Rectal smooth muscle tissue (tissue), 1 donor: ENCODE measurements at regions not wholly inside any gene's neighbourhood (a gene's known extent, or its start where the extent isn't known, plus 50 kb on each side); places are given as distances from the start of the nearest gene placed in this dataset.
"Not testable (repeated sequence)": the region's sequence is repeated elsewhere in the genome, so short reads cannot be mapped to it uniquely, and the experiment has no call there.

Source experiments
- H3K27ac ChIP-seq: one replicate; pipeline ENCODE4 v1.7.0; 2013; ENCODE audit warnings: low read depth, low read length, inconsistent platforms
- H3K27me3 ChIP-seq: one replicate; pipeline ENCODE4 v1.7.0; 2013; ENCODE audit warnings: low read length; ENCODE audit not compliant: control insufficient read depth, insufficient read depth
- H3K36me3 ChIP-seq: one replicate; pipeline ENCODE4 v1.7.0; 2013; ENCODE audit warnings: low read length; ENCODE audit not compliant: control insufficient read depth, insufficient read depth
- H3K4me1 ChIP-seq: one replicate; pipeline ENCODE4 v1.7.0; 2013; ENCODE audit warnings: low read length; ENCODE audit not compliant: control insufficient read depth, insufficient read depth
- H3K4me3 ChIP-seq: one replicate; pipeline ENCODE4 v1.7.0; 2013; ENCODE audit warnings: low read length
- H3K9ac ChIP-seq: one replicate; pipeline ENCODE4 v1.7.0; 2013; ENCODE audit warnings: low read length

GRCh38 chr22:27315833-27316232 lies 485.7 kb downstream of the MN1 start:
- H3K4me3 ChIP-seq: no peak overlapping the region
- H3K27me3 ChIP-seq: peaks cover 3% of the 10 kb centered on the region
- no peaks in the 10 kb centered on the region for H3K4me1 ChIP-seq
- no peak overlapping the region for H3K9ac ChIP-seq
- no peaks in the 10 kb centered on the region for H3K36me3 ChIP-seq
- no peak overlapping the region for H3K27ac ChIP-seq

- Histone ChIP-seq H3K27ac (no peak overlapping the region), H3K4me1 (no peaks in the 10 kb centered on the region), H3K4me3 (no peak overlapping the region), H3K27me3 (peaks cover 5% of the 10 kb centered on the region), H3K9ac (no peak overlapping the region), H3K36me3 (no peaks in the 10 kb centered on the region)
Observed at GRCh38 chr22:27317096-27317495, 484.5 kb downstream of the MN1 start.

DNA sequence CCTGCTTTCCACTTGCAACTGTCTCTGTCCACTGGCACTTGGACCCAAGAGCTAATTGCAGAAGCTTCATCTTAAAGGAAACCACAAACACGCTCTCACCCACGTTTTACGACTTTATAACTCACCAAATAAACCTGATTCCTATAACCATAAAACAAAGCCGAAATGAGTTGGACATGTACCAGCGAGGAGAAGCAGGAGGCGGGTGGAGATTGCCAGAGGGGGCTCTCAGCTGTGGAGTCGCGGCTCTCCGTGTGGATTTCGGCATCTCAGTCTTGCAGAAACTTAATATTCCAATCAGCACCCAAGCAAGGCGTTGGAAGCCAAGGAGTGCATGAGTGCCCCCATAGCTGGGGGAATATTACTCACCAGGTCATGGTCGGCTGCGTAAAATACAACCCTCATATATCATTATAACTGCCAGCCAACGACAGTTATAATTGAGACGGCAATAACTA lies 483.6 kb downstream of the MN1 start:
- H3K4me3 ChIP-seq: no peak overlapping the region
- H3K36me3 ChIP-seq: no peaks in the 10 kb centered on the region
- H3K27me3 ChIP-seq: peaks cover 2% of the 10 kb centered on the region
- H3K4me1 ChIP-seq: no peaks in the 10 kb centered on the region
- no peak overlapping the region for H3K9ac ChIP-seq
- no peak overlapping the region for H3K27ac ChIP-seq

- Histone ChIP-seq H3K9ac (no peak overlapping the region), H3K36me3 (no peaks in the 10 kb centered on the region), H3K27me3 (peaks cover 2% of the 10 kb centered on the region), H3K4me1 (no peaks in the 10 kb centered on the region), H3K27ac (no peak overlapping the region), H3K4me3 (no peak overlapping the region)
Observed at GRCh38 chr22:27318516-27318915, 483.0 kb downstream of the MN1 start.

- H3K4me3 ChIP-seq: no peak overlapping the region
- no peak overlapping the region for H3K27ac ChIP-seq
Observed at GRCh38 chr22:27323661-27324060, 477.9 kb downstream of the MN1 start.

DNA sequence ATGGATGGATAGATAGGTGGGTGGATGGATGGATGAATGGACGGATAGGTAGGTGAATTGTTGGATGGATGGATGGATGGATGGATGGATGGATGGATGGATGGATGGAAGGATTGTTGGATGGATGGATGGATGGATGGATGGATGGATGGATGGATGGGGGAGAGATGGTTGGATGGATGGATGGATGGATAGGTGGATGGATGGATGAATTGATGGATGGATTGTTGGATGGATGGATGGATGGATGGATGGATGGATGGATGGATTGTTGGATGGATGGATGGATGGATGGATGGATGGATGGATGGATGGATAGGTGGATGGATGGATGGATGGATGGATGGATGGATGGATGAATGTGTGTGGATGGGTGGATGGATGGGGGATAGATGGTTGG lies 476.6 kb downstream of the MN1 start:
- H3K4me1 ChIP-seq, H3K27me3 ChIP-seq, H3K27ac ChIP-seq, H3K36me3 ChIP-seq, H3K9ac ChIP-seq, H3K4me3 ChIP-seq: not testable (repeated sequence)

More at GRCh38 chr22:27323661-27324060, 477.9 kb downstream of the MN1 start:
- no peaks in the 10 kb centered on the region for H3K36me3 ChIP-seq
- H3K9ac ChIP-seq: no peak overlapping the region
- H3K27me3 ChIP-seq: peaks cover 5% of the 10 kb centered on the region
- no peaks in the 10 kb centered on the region for H3K4me1 ChIP-seq

DNA sequence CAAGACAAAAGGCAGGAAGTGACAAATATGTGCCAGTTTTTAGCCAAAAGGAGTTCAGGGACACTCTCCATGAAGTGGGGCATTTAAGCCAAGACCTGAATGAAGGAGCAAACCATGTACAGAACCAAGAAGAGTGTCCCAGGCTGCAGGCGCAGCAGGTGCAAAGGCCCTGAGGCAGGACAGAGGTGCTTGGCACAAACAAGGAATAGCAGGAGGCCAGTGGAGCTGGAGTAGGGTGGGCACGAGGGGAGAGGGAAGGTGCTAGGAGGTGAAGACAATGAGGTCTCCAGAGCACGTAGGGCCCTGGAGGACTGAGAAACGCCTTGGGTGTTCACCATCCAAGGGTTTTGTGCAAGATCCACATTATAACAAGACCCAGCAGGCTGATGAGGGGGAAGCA lies 474.1 kb downstream of the MN1 start:
- Histone ChIP-seq H3K36me3 (no peaks in the 10 kb centered on the region), H3K27me3 (peaks cover 3% of the 10 kb centered on the region)

DNA sequence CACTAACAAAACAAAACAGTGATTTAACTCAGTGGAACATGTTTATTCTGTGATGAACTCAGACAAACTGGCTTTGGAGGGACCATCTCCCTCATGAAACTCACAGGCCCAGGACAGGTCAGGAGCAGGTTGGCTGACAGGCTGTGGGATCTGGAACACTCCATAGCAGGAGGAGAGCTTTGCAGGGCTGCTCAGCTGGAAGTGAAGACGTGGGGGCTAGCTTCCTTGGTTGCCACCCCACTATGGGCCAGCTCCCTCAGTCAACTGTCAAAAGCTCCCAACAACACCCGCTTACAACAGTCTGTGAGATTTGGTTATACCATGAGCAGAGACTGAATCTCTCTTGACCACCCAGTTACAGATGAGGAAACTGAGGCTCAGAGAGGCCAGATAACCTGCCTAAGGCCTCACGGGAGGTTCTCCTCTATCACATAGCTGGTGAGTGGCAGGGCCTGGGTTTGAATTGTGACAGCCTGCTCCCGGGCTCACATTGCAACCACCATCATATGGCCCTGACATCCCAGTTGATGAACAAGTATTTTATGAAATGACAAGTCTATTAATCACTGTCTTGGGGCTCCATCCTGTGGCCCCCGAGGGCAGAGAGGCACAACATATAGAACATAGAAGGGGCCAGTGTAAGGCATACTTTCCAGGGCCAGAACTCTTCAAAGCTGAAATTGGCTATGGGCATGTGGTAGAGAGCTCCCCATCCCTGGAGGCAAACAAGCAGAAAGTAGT lies 473.4 kb downstream of the MN1 start:
- Histone ChIP-seq H3K36me3 (no peaks in the 10 kb centered on the region), H3K27me3 (peaks cover 3% of the 10 kb centered on the region), H3K4me3 (no peak overlapping the region), H3K9ac (no peak overlapping the region), H3K4me1 (no peaks in the 10 kb centered on the region), H3K27ac (no peak overlapping the region)

More for the DNA sequence above, 474.1 kb downstream of the MN1 start:
- H3K4me3 ChIP-seq: no peak overlapping the region
- no peaks in the 10 kb centered on the region for H3K4me1 ChIP-seq
- no peak overlapping the region for H3K27ac ChIP-seq
- no peak overlapping the region for H3K9ac ChIP-seq

GRCh38 chr22:27329131-27329850 lies 472.3 kb downstream of the MN1 start:
- no peak overlapping the region for H3K9ac ChIP-seq
- H3K27ac ChIP-seq: no peak overlapping the region
- no peaks in the 10 kb centered on the region for H3K36me3 ChIP-seq
- no peaks in the 10 kb centered on the region for H3K27me3 ChIP-seq
- H3K4me3 ChIP-seq: no peak overlapping the region
- no peaks in the 10 kb centered on the region for H3K4me1 ChIP-seq

DNA sequence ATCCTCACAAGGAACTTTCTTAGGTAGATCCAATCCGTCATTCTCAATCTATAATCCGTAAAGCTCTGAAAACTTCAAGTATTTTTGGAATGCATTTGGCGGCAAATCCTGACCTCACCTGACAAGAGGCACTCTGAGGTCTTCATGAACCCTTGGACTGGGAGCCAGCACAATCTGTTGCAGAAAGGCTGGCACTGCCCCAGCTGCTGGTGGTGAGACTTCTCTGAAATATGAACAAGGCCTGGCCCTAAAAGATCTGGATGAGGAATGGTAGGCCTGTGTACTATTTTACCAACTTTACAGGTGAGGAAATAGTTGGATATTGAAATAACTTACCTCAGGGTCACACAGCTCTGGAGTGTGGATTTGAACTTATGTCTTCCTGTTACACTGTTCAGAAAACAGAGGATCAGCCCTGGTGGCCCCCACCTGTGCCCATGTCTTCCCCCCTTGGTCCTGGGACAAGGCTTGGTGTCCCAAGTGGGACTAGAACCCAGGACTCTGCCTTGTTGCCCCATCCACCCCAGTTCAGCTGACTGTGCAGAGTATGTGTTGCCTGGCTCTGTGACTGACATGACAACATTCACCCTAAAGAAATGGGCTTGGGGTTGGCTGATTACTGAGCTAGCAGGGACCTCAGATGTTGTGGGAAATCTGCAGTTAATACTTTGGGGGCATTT lies 471.4 kb downstream of the MN1 start:
- Histone ChIP-seq H3K4me3 (no peak overlapping the region), H3K4me1 (no peaks in the 10 kb centered on the region), H3K27ac (no peak overlapping the region), H3K27me3 (no peaks in the 10 kb centered on the region), H3K9ac (no peak overlapping the region), H3K36me3 (no peaks in the 10 kb centered on the region)

DNA sequence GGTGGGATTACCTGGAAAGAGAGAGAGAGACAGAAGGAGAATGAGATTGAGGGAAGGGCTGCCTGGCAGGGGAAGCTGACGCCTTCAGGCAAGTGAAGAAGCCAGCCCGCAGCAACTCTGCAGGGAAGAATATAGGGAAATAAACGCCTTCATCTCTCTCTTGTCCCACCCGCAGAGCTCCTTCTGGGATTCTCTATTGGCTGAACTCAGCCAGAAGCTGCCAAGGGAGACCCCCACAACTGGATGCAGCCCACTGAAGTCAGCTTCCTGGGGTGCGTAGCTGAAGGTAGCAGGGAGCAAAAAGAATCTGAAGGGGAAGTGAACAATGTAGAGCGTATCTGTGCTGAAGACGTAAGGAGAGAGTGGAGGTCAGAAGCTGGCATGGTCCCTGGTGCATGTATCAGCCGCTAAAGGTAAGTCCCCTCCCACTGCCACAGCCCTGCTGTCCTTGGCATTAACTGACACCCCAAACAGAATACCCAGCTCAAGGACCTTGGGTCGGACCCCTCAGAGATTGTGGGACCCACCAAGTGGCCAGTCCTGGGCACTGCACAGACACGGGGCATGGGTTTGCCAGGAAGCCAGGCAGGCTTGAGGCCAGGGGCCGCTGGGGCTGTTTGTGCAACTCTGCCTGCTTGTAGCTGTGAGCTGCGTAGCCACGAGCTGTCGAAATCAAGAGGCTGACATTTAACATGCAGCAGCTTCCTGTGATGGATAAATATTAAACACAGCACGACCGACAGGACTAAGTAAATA lies 469.9 kb downstream of the MN1 start:
- H3K9ac ChIP-seq: no peak overlapping the region
- H3K27ac ChIP-seq: no peak overlapping the region
- no peaks in the 10 kb centered on the region for H3K36me3 ChIP-seq
- H3K27me3 ChIP-seq: no peaks in the 10 kb centered on the region
- H3K4me1 ChIP-seq: no peaks in the 10 kb centered on the region
- H3K4me3 ChIP-seq: no peak overlapping the region

DNA sequence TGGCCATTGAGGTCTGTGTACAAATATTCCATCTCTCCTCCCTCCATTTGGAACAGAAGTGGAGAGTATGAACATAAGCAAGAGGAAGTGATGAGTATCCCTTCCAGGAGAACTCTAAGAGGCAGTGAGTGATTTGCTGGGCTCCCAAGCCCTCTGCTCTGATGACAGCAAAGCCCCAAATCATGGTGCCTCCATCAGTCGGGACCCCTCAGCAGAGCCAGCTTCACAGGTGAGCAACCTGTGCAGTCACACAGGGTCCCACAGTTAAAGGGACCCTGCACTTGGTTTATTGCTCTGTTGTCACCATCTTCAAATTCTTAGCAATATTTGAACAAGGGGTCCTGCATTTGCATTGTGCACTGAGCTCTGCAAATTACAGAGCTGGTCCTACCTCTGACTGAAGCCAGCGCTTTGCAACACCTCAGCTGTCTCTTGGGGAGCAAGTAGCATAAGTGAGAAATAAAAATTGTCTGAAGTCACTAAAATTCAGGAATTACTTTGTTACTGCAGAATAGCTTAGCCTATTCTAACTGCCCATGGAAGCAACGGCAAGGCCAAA lies 466.4 kb downstream of the MN1 start:
- Histone ChIP-seq H3K4me1 (no peaks in the 10 kb centered on the region), H3K27me3 (no peaks in the 10 kb centered on the region), H3K4me3 (no peak overlapping the region), H3K27ac (no peak overlapping the region), H3K9ac (no peak overlapping the region), H3K36me3 (no peaks in the 10 kb centered on the region)
